ENCODE measurements at regions not wholly inside any gene's neighbourhood (a gene's known extent, or its start where the extent isn't known, plus 50 kb on each side); places are given as distances from the start of the nearest gene placed in this dataset.

DNA sequence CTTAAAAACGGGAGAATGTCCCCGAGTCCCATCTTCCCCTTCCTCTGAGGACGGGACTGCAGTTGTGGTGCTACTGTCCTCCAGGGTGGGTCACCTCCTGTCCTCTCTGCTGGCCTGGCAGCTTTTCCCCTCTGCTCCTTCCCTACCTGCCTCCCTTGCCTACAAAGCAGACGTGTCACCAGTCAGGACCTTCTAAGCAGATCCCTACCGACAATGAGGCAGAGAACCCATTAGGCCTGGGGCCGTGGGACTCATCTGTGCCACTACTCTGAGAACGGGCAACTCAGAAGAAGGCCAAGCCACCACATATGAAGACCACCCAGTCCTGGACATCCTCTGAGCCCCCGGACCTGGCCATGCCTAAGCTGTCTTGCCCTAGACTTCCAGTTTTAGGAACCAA lies 103.0 kb upstream of the TEX51 start:
- TF ChIP-seq, protein P1, sequence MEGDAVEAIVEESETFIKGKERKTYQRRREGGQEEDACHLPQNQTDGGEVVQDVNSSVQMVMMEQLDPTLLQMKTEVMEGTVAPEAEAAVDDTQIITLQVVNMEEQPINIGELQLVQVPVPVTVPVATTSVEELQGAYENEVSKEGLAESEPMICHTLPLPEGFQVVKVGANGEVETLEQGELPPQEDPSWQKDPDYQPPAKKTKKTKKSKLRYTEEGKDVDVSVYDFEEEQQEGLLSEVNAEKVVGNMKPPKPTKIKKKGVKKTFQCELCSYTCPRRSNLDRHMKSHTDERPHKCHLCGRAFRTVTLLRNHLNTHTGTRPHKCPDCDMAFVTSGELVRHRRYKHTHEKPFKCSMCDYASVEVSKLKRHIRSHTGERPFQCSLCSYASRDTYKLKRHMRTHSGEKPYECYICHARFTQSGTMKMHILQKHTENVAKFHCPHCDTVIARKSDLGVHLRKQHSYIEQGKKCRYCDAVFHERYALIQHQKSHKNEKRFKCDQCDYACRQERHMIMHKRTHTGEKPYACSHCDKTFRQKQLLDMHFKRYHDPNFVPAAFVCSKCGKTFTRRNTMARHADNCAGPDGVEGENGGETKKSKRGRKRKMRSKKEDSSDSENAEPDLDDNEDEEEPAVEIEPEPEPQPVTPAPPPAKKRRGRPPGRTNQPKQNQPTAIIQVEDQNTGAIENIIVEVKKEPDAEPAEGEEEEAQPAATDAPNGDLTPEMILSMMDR (IDR thresholded peaks at IDR 0.05): no peak
- no peak for TF ChIP-seq POLR2AphosphoS5 (IDR thresholded peaks at IDR 0.05)

All from prostate gland (tissue), 2 donors.